ENCODE measurements at regions not wholly inside any gene's neighbourhood (a gene's known extent, or its start where the extent isn't known, plus 50 kb on each side); places are given as distances from the start of the nearest gene placed in this dataset.

- TF ChIP-seq ATF3 (IDR thresholded peaks at IDR 0.05; ENCODE audit: insufficient read depth, low read depth, low read length) = no peak
These were observed 175.0 kb upstream of the SLC39A10 start (continued) for GRCh38 chr2:195482010-195482409.

DNA sequence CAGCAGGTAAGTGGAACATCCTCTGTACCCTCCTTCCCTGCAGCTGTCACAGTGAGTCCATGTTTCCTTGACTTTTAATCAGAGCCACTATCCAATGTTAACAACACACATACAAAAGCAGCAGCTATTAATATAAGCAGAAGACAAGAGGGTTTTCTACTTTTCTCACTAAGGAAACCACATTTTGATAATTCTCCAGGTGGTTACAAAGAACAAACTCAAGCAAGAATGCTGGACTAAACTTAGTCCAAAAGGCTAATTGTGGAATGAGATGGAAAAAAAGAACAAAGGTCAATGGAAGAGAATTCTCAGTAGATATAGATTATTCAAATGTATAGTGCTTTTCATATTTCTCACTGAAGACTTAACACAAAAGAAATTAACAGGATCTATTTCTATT is 176.9 kb upstream of the SLC39A10 start:
- Histone ChIP-seq H2BK120ac (replicated peaks; ENCODE audit: low read depth, low read length) (no peak overlapping the region), H3K4me1 (replicated peaks in 1 of 4; ENCODE audit: control insufficient read depth in 3 of 4, insufficient read depth in 4 of 4, low read length in 3 of 4) (no peaks in the 10 kb centered on the region), H2BK20ac (ENCODE audit: low read length) (no peak overlapping the region), H3K18ac (ENCODE audit: extremely low read depth, low read length) (no peak overlapping the region), H3K79me2 (ENCODE audit: control insufficient read depth in 1 of 2, insufficient read depth in 2 of 2, low read length in 2 of 2) (no peaks in the 10 kb centered on the region), H3K4me3 (ENCODE audit: extremely low read depth in 1 of 4, insufficient read depth in 2 of 4, low read depth in 3 of 4, low read length in 4 of 4) (no peak overlapping the region), H3K27ac (ENCODE audit: low read depth, low read length) (no peak overlapping the region), H4K91ac (replicated peaks; ENCODE audit: insufficient read length, low read length) (no peak overlapping the region), H3K4me2 (ENCODE audit: insufficient read depth in 1 of 2, low read depth in 2 of 2, low read length in 2 of 2) (no peak overlapping the region), H3K23me2 (ENCODE audit: low read depth, low read length) (no peaks in the 10 kb centered on the region), H4K5ac (ENCODE audit: insufficient read length, low read depth, low read length) (no peak overlapping the region), H3K14ac (ENCODE audit: insufficient read length) (no peak overlapping the region), H2BK5ac (ENCODE audit: low read depth, low read length) (no peak overlapping the region), H3K9ac (replicated peaks in 1 of 4; ENCODE audit: extremely low read depth in 1 of 4, low read depth in 3 of 4, low read length in 3 of 4) (no peak overlapping the region), H3K56ac (replicated peaks; ENCODE audit: insufficient read length, low read depth, low read length) (no peak overlapping the region), H4K20me1 (replicated peaks in 1 of 2; ENCODE audit: control insufficient read depth in 1 of 2, insufficient read depth in 2 of 2, low read length in 2 of 2) (no peaks in the 10 kb centered on the region), H3K9me3 (ENCODE audit: insufficient read depth in 2 of 2, low read depth in 1 of 2, low read length in 1 of 2) (no peaks in the 10 kb centered on the region), H2BK12ac (ENCODE audit: low read depth, low read length) (no peak overlapping the region), H3K36me3 (ENCODE audit: control insufficient read depth in 2 of 4, insufficient read depth in 4 of 4, low read length in 3 of 4) (no peaks in the 10 kb centered on the region), H3K27me3 (replicated peaks in 1 of 4; ENCODE audit: control insufficient read depth in 3 of 4, extremely low read depth in 1 of 4, insufficient read depth in 3 of 4, low read length in 3 of 4) (no peaks in the 10 kb centered on the region), H2AK5ac (ENCODE audit: low read depth, low read length) (no peak overlapping the region), H2BK15ac (ENCODE audit: low read length) (no peak overlapping the region), H4K8ac (ENCODE audit: extremely low read depth, insufficient read depth, low read length) (no peak overlapping the region), H3K79me1 (ENCODE audit: low read depth, low read length) (no peaks in the 10 kb centered on the region), H3K4ac (replicated peaks; ENCODE audit: insufficient read length, low read depth, low read length) (no peak overlapping the region), H2AFZ (ENCODE audit: low read length) (no peak overlapping the region), H3K23ac (ENCODE audit: insufficient read length) (no peak overlapping the region)
- CTCF ChIA-PET (ENCODE audit: partially characterized antibody) = no interaction called here
- DNase-seq (ENCODE audit: low read depth in 1 of 2, low spot score in 2 of 2) (no peak), FAIRE-seq (no peak)
- POLR2A ChIA-PET (ENCODE audit: partially characterized antibody) = no interaction called here
- no peak for TF ChIP-seq CHD1 (IDR thresholded peaks at IDR 0.05; ENCODE audit: low read depth, low read length)
- TF ChIP-seq SP4 (IDR thresholded peaks at IDR 0.05; ENCODE audit: low read length) = no peak
- no peak for TF ChIP-seq PHF8 (conservative IDR thresholded peaks at IDR 0.05; ENCODE audit: low read depth, low read length)
- no peak for TF ChIP-seq NRF1 (IDR thresholded peaks at IDR 0.05; ENCODE audit: low read depth, low read length)
- TF ChIP-seq CTBP2 (IDR thresholded peaks at IDR 0.05; ENCODE audit: borderline replicate concordance, insufficient read depth, insufficient read length, low read length) = no peak
- no peak for TF ChIP-seq CBX5 (IDR thresholded peaks at IDR 0.05; ENCODE audit: low read depth, low read length)
- no peak for TF ChIP-seq BCL11A (IDR thresholded peaks at IDR 0.05; ENCODE audit: low read depth in 2 of 2, low read length in 2 of 2)
- TF ChIP-seq EGR1 (IDR thresholded peaks at IDR 0.05; ENCODE audit: borderline replicate concordance, low read depth, low read length) = no peak
- no peak for TF ChIP-seq SP1 (IDR thresholded peaks at IDR 0.05; ENCODE audit: low read depth, low read length)
- no peak for TF ChIP-seq SIN3A (conservative IDR thresholded peaks at IDR 0.05 in 1 of 2, IDR thresholded peaks at IDR 0.05 in 1 of 2; ENCODE audit: low read depth in 1 of 2, low read length in 2 of 2)
- TF ChIP-seq CREB1 (IDR thresholded peaks at IDR 0.05) = no peak
- TF ChIP-seq HDAC2 (IDR thresholded peaks at IDR 0.05; ENCODE audit: borderline replicate concordance in 1 of 2, low read depth in 2 of 2, low read length in 2 of 2) = no peak
- no peak for TF ChIP-seq BACH1 (IDR thresholded peaks at IDR 0.05; ENCODE audit: low read length)
